ENCODE measurements at regions not wholly inside any gene's neighbourhood (a gene's known extent, or its start where the extent isn't known, plus 50 kb on each side); places are given as distances from the start of the nearest gene placed in this dataset.
"Not testable (repeated sequence)": the region's sequence is repeated elsewhere in the genome, so short reads cannot be mapped to it uniquely, and the experiment has no call there.

- Histone ChIP-seq H3K9me3 (ENCODE audit: control insufficient read depth, insufficient read depth, low read depth, low read length) (no peaks in the 10 kb centered on the region), H3K4me1 (ENCODE audit: control insufficient read depth, insufficient read depth, low read length) (no peaks in the 10 kb centered on the region), H3K27ac (ENCODE audit: low read length) (no peak overlapping the region), H3K27me3 (ENCODE audit: control insufficient read depth, insufficient read depth, low read length) (no peaks in the 10 kb centered on the region), H3K36me3 (ENCODE audit: control insufficient read depth, insufficient read depth, low read length) (no peaks in the 10 kb centered on the region), H3K4me3 (ENCODE audit: low read depth in 2 of 2, low read length in 2 of 2) (no peak overlapping the region)
- TF ChIP-seq CTCF (IDR thresholded peaks at IDR 0.05) (no peak), POLR2AphosphoS5 (IDR thresholded peaks at IDR 0.05; ENCODE audit: low read depth, low read length) (no peak), SIN3A (IDR thresholded peaks at IDR 0.05; ENCODE audit: borderline replicate concordance, insufficient read depth, low read depth, low read length) (no peak), TCF7L2 (IDR thresholded peaks at IDR 0.05; ENCODE audit: low read depth, low read length) (no peak)
- TF ChIP-seq, protein P1, sequence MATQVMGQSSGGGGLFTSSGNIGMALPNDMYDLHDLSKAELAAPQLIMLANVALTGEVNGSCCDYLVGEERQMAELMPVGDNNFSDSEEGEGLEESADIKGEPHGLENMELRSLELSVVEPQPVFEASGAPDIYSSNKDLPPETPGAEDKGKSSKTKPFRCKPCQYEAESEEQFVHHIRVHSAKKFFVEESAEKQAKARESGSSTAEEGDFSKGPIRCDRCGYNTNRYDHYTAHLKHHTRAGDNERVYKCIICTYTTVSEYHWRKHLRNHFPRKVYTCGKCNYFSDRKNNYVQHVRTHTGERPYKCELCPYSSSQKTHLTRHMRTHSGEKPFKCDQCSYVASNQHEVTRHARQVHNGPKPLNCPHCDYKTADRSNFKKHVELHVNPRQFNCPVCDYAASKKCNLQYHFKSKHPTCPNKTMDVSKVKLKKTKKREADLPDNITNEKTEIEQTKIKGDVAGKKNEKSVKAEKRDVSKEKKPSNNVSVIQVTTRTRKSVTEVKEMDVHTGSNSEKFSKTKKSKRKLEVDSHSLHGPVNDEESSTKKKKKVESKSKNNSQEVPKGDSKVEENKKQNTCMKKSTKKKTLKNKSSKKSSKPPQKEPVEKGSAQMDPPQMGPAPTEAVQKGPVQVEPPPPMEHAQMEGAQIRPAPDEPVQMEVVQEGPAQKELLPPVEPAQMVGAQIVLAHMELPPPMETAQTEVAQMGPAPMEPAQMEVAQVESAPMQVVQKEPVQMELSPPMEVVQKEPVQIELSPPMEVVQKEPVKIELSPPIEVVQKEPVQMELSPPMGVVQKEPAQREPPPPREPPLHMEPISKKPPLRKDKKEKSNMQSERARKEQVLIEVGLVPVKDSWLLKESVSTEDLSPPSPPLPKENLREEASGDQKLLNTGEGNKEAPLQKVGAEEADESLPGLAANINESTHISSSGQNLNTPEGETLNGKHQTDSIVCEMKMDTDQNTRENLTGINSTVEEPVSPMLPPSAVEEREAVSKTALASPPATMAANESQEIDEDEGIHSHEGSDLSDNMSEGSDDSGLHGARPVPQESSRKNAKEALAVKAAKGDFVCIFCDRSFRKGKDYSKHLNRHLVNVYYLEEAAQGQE (IDR thresholded peaks at IDR 0.05; ENCODE audit: insufficient read depth in 1 of 2, low read depth in 2 of 2, low read length in 1 of 2) = no peak
- POLR2A ChIA-PET = no interaction called here
- intact Hi-C loops (cut with micrococcal nuclease; ENCODE audit: unreplicated experiment) (no loop called here), in situ Hi-C loops (cut with HindIII; ENCODE audit: low pct_unique_long_range_greater_than_20kb, low sequenced_read_pairs) (no loop called here)
- ATAC-seq (no peak), DNase-seq (ENCODE audit: low read depth, low spot score) (no peak)
- CTCF ChIA-PET = no interaction called here
- no TSS peak for BruUV-seq (replicated peaks)
Measured at GRCh38 chr2:82954868-82955267, 1504.2 kb downstream of the SUCLG1 start.

DNA sequence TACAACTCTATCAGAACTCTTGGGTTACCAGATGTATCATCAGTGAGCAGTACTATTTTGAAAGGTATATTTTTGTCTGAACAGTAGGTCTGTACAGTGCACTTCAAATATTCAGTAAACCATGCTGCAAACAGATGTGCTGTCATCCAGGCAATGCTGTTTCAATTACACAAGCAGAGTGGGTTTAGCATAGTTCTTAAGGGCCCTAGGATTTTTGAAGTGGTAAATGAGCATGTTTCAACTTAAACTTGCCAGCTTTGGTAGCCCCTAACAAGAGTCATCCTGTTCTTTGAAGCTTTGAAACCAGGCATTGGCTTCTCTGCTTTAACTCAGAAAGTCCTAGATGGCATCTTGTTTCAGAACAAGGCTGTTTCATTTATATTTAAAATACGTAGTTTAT is 1519.9 kb downstream of the SUCLG1 start:
- in situ Hi-C loops (cut with HindIII; ENCODE audit: low pct_unique_long_range_greater_than_20kb, low sequenced_read_pairs) (no loop called here), intact Hi-C loops (cut with micrococcal nuclease; ENCODE audit: unreplicated experiment) (no loop called here)
- no peaks in the 10 kb centered on the region for H3K4me1 ChIP-seq (ENCODE audit: control insufficient read depth, insufficient read depth, low read length)
- no peaks in the 10 kb centered on the region for H3K36me3 ChIP-seq (ENCODE audit: control insufficient read depth, insufficient read depth, low read length)
- H3K4me3 ChIP-seq (ENCODE audit: low read depth in 2 of 2, low read length in 2 of 2) = no peak overlapping the region
- POLR2A ChIA-PET = no interaction called here
- ATAC-seq (no peak), DNase-seq (ENCODE audit: low read depth, low spot score) (no peak)
- CTCF ChIA-PET = no interaction called here
- no peaks in the 10 kb centered on the region for H3K27me3 ChIP-seq (ENCODE audit: control insufficient read depth, insufficient read depth, low read length)
- TF ChIP-seq, protein P1 (IDR thresholded peaks at IDR 0.05; ENCODE audit: insufficient read depth in 1 of 2, low read depth in 2 of 2, low read length in 1 of 2) = no peak
- BruUV-seq (replicated peaks) = no TSS peak
- H3K9me3 ChIP-seq (ENCODE audit: control insufficient read depth, insufficient read depth, low read depth, low read length) = no peaks in the 10 kb centered on the region
- H3K27ac ChIP-seq (ENCODE audit: low read length) = no peak overlapping the region

DNA sequence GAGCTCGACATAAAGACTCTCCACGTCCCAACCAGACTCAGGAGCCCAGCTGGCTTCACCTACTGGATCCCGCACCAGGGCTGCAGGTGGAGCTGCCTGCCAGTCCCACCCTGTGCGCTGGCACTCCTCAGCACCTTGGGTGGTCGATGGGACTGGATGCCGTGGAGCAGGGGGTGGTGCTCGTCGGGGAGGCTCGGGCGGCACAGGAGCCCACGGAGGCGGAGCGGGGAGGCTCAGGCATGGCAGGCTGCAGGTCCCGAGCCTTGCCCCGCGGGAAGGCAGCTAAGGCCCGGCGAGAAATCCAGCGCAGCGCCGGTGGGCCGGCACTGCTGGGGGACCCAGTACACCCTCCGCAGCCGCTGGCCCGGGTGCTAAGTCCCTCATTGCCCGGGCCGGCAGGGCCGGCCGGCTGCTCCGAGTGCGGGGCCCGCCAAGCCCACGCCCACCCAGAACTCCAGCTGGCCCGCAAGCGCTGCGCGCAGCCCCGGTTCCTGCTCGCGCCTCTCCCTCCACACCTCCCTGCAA is 1520.7 kb downstream of the SUCLG1 start:
- CTCF ChIA-PET; H3K9me3 ChIP-seq (ENCODE audit: control insufficient read depth, insufficient read depth, low read depth, low read length); ATAC-seq; POLR2A ChIA-PET; H3K4me3 ChIP-seq (ENCODE audit: low read depth in 2 of 2, low read length in 2 of 2); H3K36me3 ChIP-seq (ENCODE audit: control insufficient read depth, insufficient read depth, low read length); H3K27me3 ChIP-seq (ENCODE audit: control insufficient read depth, insufficient read depth, low read length); H3K4me1 ChIP-seq (ENCODE audit: control insufficient read depth, insufficient read depth, low read length); intact Hi-C loops (cut with micrococcal nuclease; ENCODE audit: unreplicated experiment); in situ Hi-C loops (cut with HindIII; ENCODE audit: low pct_unique_long_range_greater_than_20kb, low sequenced_read_pairs); DNase-seq (ENCODE audit: low read depth, low spot score); BruUV-seq (replicated peaks); H3K27ac ChIP-seq (ENCODE audit: low read length): not testable (repeated sequence)

Data from Panc1 (cell line).